MM.1S (cell line): ENCODE measurements at regions not wholly inside any gene's neighbourhood (a gene's known extent, or its start where the extent isn't known, plus 50 kb on each side); places are given as distances from the start of the nearest gene placed in this dataset.

Experiments
- DNase-seq: peaks from one replicate; pipeline ENCODE4 v3.0.0-alpha.2; 2015
- H2AFZ ChIP-seq: fragments of 300-600 bp; sonication (generic); 2 replicates; pipeline ENCODE4 v1.6.0; 2016; ENCODE audit warnings: antibody characterized with exemption, low read length
- H3F3A ChIP-seq: fragments of 300-600 bp; sonication (generic); 2 replicates; pipeline ENCODE4 v1.6.1; 2016; ENCODE audit warnings: mild to moderate bottlenecking, antibody characterized with exemption, low read length, moderate library complexity, mixed read lengths; ENCODE audit not compliant: insufficient read depth
- H3K27ac ChIP-seq: fragments of 300-600 bp; sonication (generic); 2 replicates; pipeline ENCODE4 v1.5.1; 2016; ENCODE audit warnings: mild to moderate bottlenecking, low read length
- H3K27me3 ChIP-seq: fragments of 300-600 bp; sonication (generic); replicated peaks from 2 replicates; pipeline ENCODE4 v1.6.0; 2016; ENCODE audit warnings: low read length; ENCODE audit not compliant: insufficient read depth
- H3K36me3 ChIP-seq: fragments of 300-600 bp; sonication (generic); replicated peaks from 2 replicates; pipeline ENCODE4 v1.6.1; 2016; ENCODE audit warnings: mild to moderate bottlenecking, low read length, mixed read lengths; ENCODE audit not compliant: insufficient read depth
- H3K4me1 ChIP-seq: fragments of 300-600 bp; sonication (generic); 2 replicates; pipeline ENCODE4 v1.6.1; 2016; ENCODE audit warnings: low read length, mixed read lengths
- H3K4me2 ChIP-seq: fragments of 300-600 bp; sonication (generic); 2 replicates; pipeline ENCODE4 v1.6.0; 2016; ENCODE audit warnings: low read depth, low read length
- H3K4me3 ChIP-seq: fragments of 300-600 bp; sonication (generic); 2 replicates; pipeline ENCODE4 v1.5.1; 2016; ENCODE audit warnings: low read length, mixed read lengths
- H3K79me2 ChIP-seq: fragments of 300-600 bp; sonication (generic); 2 replicates; pipeline ENCODE4 v1.6.1; 2016; ENCODE audit warnings: mixed run types, low read length, mixed read lengths
- H3K9ac ChIP-seq: fragments of 300-600 bp; sonication (generic); 2 replicates; pipeline ENCODE4 v1.6.1; 2016; ENCODE audit warnings: low read length, mixed read lengths
- H3K9me2 ChIP-seq: fragments of 300-600 bp; sonication (generic); replicated peaks from 2 replicates; pipeline ENCODE4 v1.6.1; 2016; ENCODE audit warnings: mild to moderate bottlenecking, low read length, mixed read lengths; ENCODE audit not compliant: insufficient read depth
- H3K9me3 ChIP-seq: fragments of 300-600 bp; sonication (generic); replicated peaks from 2 replicates; pipeline ENCODE4 v1.6.1; 2016; ENCODE audit warnings: mild to moderate bottlenecking, low read length, mixed read lengths; ENCODE audit not compliant: insufficient read depth
- H4K20me1 ChIP-seq: fragments of 300-600 bp; sonication (generic); 2 replicates; pipeline ENCODE4 v1.6.1; 2016; ENCODE audit warnings: mild to moderate bottlenecking, low read length, moderate library complexity, mixed read lengths; ENCODE audit not compliant: insufficient read depth
- EZH2 ChIP-seq: fragments of 300-600 bp; sonication (generic); optimal IDR thresholded peaks from 2 replicates; pipeline ENCODE3; 2017; ENCODE audit warnings: low read depth, mild to moderate bottlenecking, antibody characterized with exemption, low read length, mixed read lengths
- EZH2phosphoT487 ChIP-seq: fragments of 300-600 bp; sonication (generic); IDR thresholded peaks from 2 replicates; pipeline ENCODE4 v1.6.1; 2018; ENCODE audit warnings: antibody characterized with exemption, low read length
- TF ChIP-seq, protein P1 (sequence below): fragments of 300-600 bp; sonication (generic); IDR thresholded peaks from 2 replicates; pipeline ENCODE4 v1.5.1; 2016; ENCODE audit warnings: antibody characterized with exemption, low read length, mixed read lengths

DNA sequence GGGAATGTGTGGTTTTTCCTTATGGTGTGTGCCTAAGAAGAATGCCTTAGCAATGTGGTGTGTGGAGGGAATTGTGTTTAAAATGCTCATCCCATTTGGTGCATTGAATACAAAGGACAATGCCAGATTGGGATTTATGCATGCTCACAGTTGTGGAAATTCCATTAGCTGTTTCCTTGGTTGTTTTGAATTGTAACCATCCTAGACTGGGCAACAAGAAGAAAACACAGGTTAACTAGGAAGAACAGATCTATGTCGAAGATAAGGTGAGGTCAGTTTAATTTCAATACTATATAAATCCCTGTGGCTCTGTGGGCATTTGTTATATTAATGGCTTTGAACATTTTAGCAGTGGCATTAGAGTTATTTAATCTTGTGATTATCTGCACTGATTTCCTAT lies 266.8 kb downstream of the MAT2B start:
- H2AFZ ChIP-seq = no peak overlapping the region
- H3K4me3 ChIP-seq = no peak overlapping the region
- H3K36me3 ChIP-seq = no peaks in the 10 kb centered on the region
- H3K9ac ChIP-seq = no peak overlapping the region
- H3K27me3 ChIP-seq = no peaks in the 10 kb centered on the region
- H3K4me1 ChIP-seq = no peaks in the 10 kb centered on the region
- no peak for DNase-seq
- H3K4me2 ChIP-seq = no peak overlapping the region
- H3K9me3 ChIP-seq = no peaks in the 10 kb centered on the region
- H3F3A ChIP-seq = no peaks in the 10 kb centered on the region
- H3K79me2 ChIP-seq = no peaks in the 10 kb centered on the region
- H3K9me2 ChIP-seq = no peaks in the 10 kb centered on the region
- TF ChIP-seq EZH2 (no peak), EZH2phosphoT487 (no peak)
- TF ChIP-seq, protein P1, sequence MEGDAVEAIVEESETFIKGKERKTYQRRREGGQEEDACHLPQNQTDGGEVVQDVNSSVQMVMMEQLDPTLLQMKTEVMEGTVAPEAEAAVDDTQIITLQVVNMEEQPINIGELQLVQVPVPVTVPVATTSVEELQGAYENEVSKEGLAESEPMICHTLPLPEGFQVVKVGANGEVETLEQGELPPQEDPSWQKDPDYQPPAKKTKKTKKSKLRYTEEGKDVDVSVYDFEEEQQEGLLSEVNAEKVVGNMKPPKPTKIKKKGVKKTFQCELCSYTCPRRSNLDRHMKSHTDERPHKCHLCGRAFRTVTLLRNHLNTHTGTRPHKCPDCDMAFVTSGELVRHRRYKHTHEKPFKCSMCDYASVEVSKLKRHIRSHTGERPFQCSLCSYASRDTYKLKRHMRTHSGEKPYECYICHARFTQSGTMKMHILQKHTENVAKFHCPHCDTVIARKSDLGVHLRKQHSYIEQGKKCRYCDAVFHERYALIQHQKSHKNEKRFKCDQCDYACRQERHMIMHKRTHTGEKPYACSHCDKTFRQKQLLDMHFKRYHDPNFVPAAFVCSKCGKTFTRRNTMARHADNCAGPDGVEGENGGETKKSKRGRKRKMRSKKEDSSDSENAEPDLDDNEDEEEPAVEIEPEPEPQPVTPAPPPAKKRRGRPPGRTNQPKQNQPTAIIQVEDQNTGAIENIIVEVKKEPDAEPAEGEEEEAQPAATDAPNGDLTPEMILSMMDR = no peak
- H3K27ac ChIP-seq = no peak overlapping the region
- no peaks in the 10 kb centered on the region for H4K20me1 ChIP-seq

DNA sequence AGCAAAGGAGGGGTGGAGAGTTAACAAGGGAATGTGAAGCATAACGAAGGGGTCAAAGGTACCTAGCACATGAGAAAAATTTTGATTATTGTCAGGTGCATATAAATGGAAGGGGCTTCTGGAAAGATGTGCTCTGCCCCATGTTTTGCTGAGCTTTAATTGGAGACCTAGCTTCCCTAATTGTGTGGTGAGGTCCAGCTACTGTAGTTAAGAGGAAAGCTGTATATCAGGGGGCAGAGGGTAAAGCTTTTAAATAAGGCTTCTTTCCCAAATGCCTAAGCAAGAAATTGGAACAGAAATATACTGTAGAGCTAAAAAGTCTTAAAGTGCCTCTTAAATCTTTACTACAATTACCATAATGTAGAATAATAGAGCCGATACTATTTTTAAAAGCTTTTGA lies 267.2 kb downstream of the MAT2B start:
- H3K4me2 ChIP-seq = no peak overlapping the region
- H3K4me1 ChIP-seq = no peaks in the 10 kb centered on the region
- H3K4me3 ChIP-seq = no peak overlapping the region
- H3K36me3 ChIP-seq = no peaks in the 10 kb centered on the region
- H3K27me3 ChIP-seq = no peaks in the 10 kb centered on the region
- H3K9me3 ChIP-seq = no peaks in the 10 kb centered on the region
- no peaks in the 10 kb centered on the region for H3K79me2 ChIP-seq
- H3F3A ChIP-seq = no peaks in the 10 kb centered on the region
- TF ChIP-seq, protein P1 = no peak
- TF ChIP-seq EZH2phosphoT487 = no peak
- TF ChIP-seq EZH2 = no peak
- H3K9ac ChIP-seq = no peak overlapping the region
- DNase-seq = no peak
- H3K9me2 ChIP-seq = no peaks in the 10 kb centered on the region
- no peak overlapping the region for H2AFZ ChIP-seq
- no peak overlapping the region for H3K27ac ChIP-seq
- no peaks in the 10 kb centered on the region for H4K20me1 ChIP-seq

DNA sequence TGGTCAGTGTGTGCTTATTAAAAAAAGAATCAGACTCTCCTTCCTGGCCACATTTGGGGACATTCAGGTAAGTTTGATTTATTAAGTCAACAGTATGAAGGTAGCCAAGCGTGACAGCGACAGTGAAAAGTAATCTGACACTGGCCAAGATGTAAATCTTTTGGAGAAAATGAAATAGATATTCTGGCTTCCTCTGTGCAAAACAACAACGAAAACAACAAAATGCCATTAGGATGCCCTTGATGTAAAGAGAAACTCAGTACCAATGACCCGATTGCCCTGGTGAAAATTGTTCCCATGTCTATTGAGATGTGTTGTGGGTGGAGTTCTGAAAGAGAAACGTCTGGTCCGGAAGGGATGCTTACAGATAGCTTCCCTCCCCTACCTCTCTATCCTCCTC lies 267.8 kb downstream of the MAT2B start:
- H3K27me3 ChIP-seq = no peaks in the 10 kb centered on the region
- no peaks in the 10 kb centered on the region for H3K9me2 ChIP-seq
- no peaks in the 10 kb centered on the region for H4K20me1 ChIP-seq
- no peaks in the 10 kb centered on the region for H3K9me3 ChIP-seq
- no peaks in the 10 kb centered on the region for H3K36me3 ChIP-seq
- no peak overlapping the region for H3K27ac ChIP-seq
- H3F3A ChIP-seq = no peaks in the 10 kb centered on the region
- H3K4me1 ChIP-seq = no peaks in the 10 kb centered on the region
- no peak overlapping the region for H3K4me3 ChIP-seq
- DNase-seq = no peak
- TF ChIP-seq, protein P1 = no peak
- no peak for TF ChIP-seq EZH2phosphoT487
- no peak for TF ChIP-seq EZH2
- no peak overlapping the region for H3K9ac ChIP-seq
- H3K79me2 ChIP-seq = no peaks in the 10 kb centered on the region
- no peak overlapping the region for H3K4me2 ChIP-seq
- no peak overlapping the region for H2AFZ ChIP-seq

DNA sequence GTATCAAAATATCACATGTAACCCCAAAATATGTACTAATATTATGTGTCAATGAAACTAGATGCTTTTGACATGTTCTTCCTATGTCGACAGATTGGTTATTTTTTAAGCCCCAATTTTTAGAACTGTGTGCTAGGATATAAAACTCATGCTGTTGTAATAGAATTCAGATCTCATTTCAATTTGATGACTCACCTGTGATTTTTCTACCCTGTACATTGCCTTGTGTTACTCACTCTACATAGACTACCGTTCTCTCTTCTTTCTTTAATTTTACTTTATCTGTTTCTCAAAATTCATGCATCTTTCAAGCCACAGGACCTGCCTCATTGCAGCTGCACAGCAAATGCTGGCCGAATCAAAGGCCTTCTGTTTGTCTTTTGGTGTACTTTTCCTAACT lies 284.5 kb downstream of the MAT2B start:
- no peaks in the 10 kb centered on the region for H4K20me1 ChIP-seq
- no peak for DNase-seq
- H2AFZ ChIP-seq = no peak overlapping the region
- H3K4me3 ChIP-seq = no peak overlapping the region
- TF ChIP-seq EZH2 (no peak), EZH2phosphoT487 (no peak)
- TF ChIP-seq, protein P1 = no peak
- H3K27me3 ChIP-seq = no peaks in the 10 kb centered on the region
- no peaks in the 10 kb centered on the region for H3K4me1 ChIP-seq
- H3K79me2 ChIP-seq = no peaks in the 10 kb centered on the region
- H3K9me2 ChIP-seq = no peaks in the 10 kb centered on the region
- no peak overlapping the region for H3K4me2 ChIP-seq
- H3K9me3 ChIP-seq = no peaks in the 10 kb centered on the region
- no peaks in the 10 kb centered on the region for H3K36me3 ChIP-seq
- no peaks in the 10 kb centered on the region for H3F3A ChIP-seq
- no peak overlapping the region for H3K9ac ChIP-seq
- no peak overlapping the region for H3K27ac ChIP-seq
